ENCODE measurements at regions not wholly inside any gene's neighbourhood (a gene's known extent, or its start where the extent isn't known, plus 50 kb on each side); places are given as distances from the start of the nearest gene placed in this dataset.

GRCh38 chr13:22422023-22422422, 751.1 kb downstream of the FGF9 start:
- no TSS peak for BruUV-seq (replicated peaks)
- Histone ChIP-seq H3K4ac (ENCODE audit: low read depth, low read length) (no peak overlapping the region), H4K20me1 (ENCODE audit: insufficient read depth, low read length) (no peaks in the 10 kb centered on the region), H4K5ac (ENCODE audit: low read depth, low read length) (no peak overlapping the region), H3K56ac (ENCODE audit: extremely low read depth, insufficient read depth, low read length) (no peak overlapping the region), H3K4me2 (ENCODE audit: low read depth, low read length) (no peak overlapping the region), H2BK20ac (ENCODE audit: low read depth, low read length) (no peak overlapping the region), H3K9me3 (ENCODE audit: control insufficient read depth, insufficient read depth, low read length) (peaks cover 6% of the 10 kb centered on the region; the same call in 1 of the 2 replicates), H3K9me1 (ENCODE audit: insufficient read depth, low read length) (no peaks in the 10 kb centered on the region), H4K91ac (ENCODE audit: insufficient read depth, low read depth, low read length) (no peak overlapping the region), H3K9ac (ENCODE audit: low read depth, low read length) (no peak overlapping the region), H3K4me3 (ENCODE audit: insufficient read depth, low read depth, low read length) (no peak overlapping the region), H3K79me1 (ENCODE audit: low read depth in 1 of 2, low read length in 2 of 2) (no peaks in the 10 kb centered on the region), H2AK9ac (replicated peaks; ENCODE audit: low read depth, low read length, poor library complexity) (no peak overlapping the region), H2BK120ac (ENCODE audit: low read depth, low read length) (no peak overlapping the region), H3K23ac (ENCODE audit: low read depth, low read length) (no peak overlapping the region), H2AFZ (replicated peaks; ENCODE audit: low read length, poor library complexity) (no peak overlapping the region), H3K27ac (ENCODE audit: insufficient read depth, low read length) (no peak overlapping the region), H3K18ac (ENCODE audit: low read depth, low read length) (no peak overlapping the region), H4K8ac (ENCODE audit: low read depth in 2 of 2, low read length in 2 of 2) (no peak overlapping the region), H3K36me3 (ENCODE audit: control insufficient read depth, insufficient read depth, low read length) (no peaks in the 10 kb centered on the region), H3K14ac (replicated peaks; ENCODE audit: low read depth, low read length) (no peak overlapping the region), H3K27me3 (ENCODE audit: control insufficient read depth, insufficient read depth, low read length) (no peaks in the 10 kb centered on the region), H2BK5ac (ENCODE audit: low read depth, low read length, poor library complexity, severe bottlenecking) (no peak overlapping the region), H3K4me1 (ENCODE audit: control insufficient read depth, insufficient read depth, low read length) (no peaks in the 10 kb centered on the region), H2AK5ac (ENCODE audit: low read depth, low read length) (no peak overlapping the region), H2BK15ac (ENCODE audit: low read depth, low read length) (no peak overlapping the region)
- TF ChIP-seq MAZ (IDR thresholded peaks at IDR 0.05; ENCODE audit: borderline replicate concordance, low read depth, low read length) = no peak
- peak; percentile 45; the same call in 1 of the 2 replicates for TF ChIP-seq MAFK (IDR thresholded peaks at IDR 0.05; ENCODE audit: low read depth, low read length)
- ChIA-PET POLR2A (ENCODE audit: unreplicated experiment) (no interaction called here), CTCF (no interaction called here)
- in situ Hi-C loops (cut with MboI; ENCODE audit: low sequenced_read_pairs) (no loop called here), intact Hi-C loops (cut with micrococcal nuclease) (no loop called here), dilution Hi-C loops (cut with HindIII; ENCODE audit: low sequenced_read_pairs, unreplicated experiment) (no loop called here)
- no peak for ATAC-seq (ENCODE audit: low read depth)
- DNase-seq = no peak
